SIG-M5 treated with dmso at 0.1 percent for 504 hours (cell line): ENCODE measurements at regions not wholly inside any gene's neighbourhood (a gene's known extent, or its start where the extent isn't known, plus 50 kb on each side); places are given as distances from the start of the nearest gene placed in this dataset.
A peak's percentile ranks its signal among the peaks of the same experiment; 100 is the strongest.
"Not testable (repeated sequence)": the region's sequence is repeated elsewhere in the genome, so short reads cannot be mapped to it uniquely, and the experiment has no call there.

ENCODE experiments used
- DNase-seq: peaks from one replicate; lab custom pipeline; 2025; ENCODE audit not compliant: unreplicated experiment; lab: John Stamatoyannopoulos, UW

- DNase-seq: no peak
Observed at GRCh38 chr18:70411876-70412435, 123.1 kb downstream of the SOCS6 start.

GRCh38 chr18:70411307-70411706, 122.5 kb downstream of the SOCS6 start:
- DNase-seq: no peak

DNA sequence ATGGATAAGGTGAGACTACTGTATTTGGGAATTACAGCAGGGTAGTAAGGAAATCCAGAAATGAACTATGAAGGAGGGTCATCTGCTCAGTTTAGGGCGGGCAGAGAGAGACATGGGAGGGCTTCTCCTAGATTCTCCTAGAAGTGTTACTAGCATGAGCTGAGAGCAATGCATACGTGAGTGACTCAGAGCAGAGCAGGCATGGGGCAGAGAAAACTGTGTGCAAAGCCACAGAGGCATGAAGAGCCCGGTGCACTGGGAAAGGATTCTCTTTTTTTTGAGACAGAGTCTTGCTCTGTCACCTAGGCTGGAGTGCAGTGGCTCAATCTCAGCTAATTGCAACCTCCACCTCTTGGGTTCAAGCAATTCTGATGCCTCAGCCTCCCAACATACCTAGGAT, 116.2 kb downstream of the SOCS6 start:
- DNase-seq: no peak

GRCh38 chr18:70400476-70400875, 111.6 kb downstream of the SOCS6 start:
- DNase-seq: no peak

GRCh38 chr18:70398076-70398475, 109.2 kb downstream of the SOCS6 start:
- no peak for DNase-seq

DNA sequence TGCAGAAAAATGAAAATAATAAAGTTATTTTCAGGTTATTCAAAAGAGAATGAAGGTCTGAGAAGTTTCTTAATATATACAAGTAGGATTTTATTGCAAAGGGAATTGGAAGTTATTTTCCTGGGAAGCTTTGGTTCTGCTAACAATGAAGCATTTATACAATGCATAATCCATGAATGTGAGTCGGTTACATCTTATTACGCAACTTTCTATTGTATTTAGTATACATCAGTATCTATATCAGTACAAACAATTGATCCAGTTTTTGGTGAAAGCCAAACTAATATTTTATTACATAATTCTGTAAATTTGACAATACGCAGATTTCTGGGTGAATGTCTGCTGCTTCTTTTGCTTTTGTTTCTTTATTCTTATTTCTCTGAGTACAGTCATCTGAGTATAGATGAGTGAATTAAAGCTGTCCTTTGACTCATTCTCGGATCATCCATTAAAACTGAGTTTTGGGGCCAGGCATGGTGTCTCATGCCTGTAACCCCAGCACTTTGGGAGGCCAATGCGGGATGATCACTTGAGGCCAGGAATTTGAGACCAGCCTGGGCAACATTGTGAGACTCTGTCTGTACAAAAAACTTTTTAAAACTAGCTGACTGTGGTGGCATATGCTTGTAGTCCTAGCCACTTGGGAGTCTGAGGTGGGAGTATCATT, 108.5 kb downstream of the SOCS6 start:
- DNase-seq: no peak

GRCh38 chr18:70395771-70396170, 106.9 kb downstream of the SOCS6 start:
- not testable (repeated sequence) for DNase-seq

DNA sequence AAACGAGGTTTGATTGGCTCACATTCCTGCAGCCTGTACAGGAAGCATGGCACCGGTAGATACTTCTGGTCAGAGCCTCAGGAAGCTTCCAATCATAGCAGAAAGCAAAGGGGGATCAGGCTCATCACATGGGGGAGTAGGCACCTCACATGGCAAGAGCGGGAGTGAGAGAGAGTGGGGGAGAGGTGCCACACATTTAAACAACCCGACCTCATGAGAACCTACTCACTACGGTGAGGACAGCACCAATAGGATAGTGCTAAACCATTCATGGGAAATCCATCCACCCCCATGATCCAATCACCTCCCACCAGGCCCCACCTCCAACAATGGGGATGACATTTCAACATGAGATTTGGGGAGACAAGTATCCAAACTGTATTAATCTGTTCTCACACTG, 105.8 kb downstream of the SOCS6 start:
- DNase-seq: no peak

DNA sequence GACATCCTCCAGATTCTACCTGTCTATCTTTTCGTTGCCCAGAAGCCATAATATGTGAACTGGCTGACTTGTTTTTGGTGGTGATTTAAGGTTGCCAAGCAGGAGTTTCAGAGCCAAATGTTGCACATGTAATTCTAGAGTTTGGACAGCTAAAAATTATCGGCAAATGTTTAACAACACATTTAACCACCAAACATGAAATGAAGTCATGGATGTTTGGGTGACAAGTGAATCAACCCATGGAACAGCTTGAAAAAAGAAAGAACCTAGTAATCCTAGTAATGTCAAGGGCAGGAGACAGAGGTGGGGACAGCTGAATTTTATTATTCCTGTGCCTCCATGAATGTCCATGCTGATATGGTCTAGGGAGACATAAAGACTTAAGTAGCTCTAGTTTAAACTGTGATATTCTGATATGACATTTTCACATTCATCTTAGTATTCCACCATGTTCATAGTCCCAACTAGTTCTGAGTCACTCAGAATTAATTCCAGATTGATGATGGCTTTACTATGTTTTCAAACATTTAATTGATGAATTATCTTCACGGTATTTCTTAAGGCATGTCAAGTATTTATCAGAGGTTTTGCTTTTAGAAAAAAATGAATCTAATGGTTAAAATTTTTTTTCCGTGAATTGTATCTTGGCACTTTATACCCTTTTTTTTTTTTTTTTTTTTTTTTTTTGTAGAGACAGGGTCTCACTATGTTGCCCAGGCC, 101.7 kb downstream of the SOCS6 start:
- no peak for DNase-seq

DNA sequence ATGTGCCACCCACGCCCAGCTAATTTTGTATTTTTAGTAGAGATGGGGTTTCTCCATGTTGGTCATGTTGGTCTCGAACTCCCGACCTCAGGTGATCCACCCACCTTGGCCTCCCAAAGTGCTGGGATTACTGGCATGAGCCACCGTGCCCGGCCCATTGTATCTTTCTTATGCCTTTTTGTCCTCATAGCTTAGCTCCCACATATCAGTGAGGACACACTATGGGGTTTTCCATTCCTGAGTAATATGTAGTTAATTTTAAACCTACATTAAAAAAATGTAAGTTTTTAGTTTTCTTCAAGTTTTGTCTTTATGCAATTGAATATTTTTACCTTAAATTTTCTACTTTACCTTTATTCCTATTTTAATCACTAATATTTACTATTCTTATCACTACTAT, 100.2 kb downstream of the SOCS6 start:
- DNase-seq: not testable (repeated sequence)

DNA sequence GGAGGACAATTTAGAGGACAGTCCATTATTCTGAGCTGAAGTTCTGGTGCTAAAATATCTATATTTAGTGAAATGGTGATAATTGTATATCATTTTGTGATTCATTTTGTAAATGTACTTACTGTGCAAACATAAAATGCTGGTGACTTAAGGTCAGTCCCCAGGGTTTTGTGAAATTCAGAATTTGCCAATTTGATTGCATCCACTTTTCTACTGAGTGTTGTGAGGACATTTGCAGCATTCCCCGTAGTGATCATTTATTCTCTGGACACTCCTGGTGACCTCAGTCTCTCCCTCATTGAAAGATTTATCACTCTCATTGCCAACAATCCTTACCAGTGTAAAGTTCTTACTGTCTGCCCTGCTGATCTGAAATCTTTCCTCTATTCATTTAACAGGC, 98.2 kb downstream of the SOCS6 start:
- no peak for DNase-seq

DNA sequence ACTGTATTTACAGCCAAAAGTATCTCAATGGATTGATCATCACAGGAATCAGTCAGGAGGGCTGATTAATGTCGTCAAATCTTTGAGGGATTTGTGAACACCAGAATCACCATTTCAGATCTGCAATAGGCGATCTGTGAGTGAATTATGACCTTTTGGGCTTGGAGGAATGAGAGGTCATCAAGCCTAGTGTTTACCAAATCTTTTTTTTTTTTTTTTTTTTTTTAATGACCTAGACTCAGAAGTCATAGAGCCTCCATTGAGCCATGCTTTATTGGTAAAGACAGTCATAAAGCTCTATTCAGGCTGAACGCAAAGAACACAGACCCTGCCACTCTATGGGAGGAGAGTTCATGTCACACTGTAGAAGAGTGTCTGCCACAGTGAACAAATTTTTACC, 97.7 kb downstream of the SOCS6 start:
- DNase-seq: no peak

GRCh38 chr18:70385474-70385873, 96.6 kb downstream of the SOCS6 start:
- no peak for DNase-seq

GRCh38 chr18:70384181-70384790, 95.4 kb downstream of the SOCS6 start:
- DNase-seq: no peak

- no peak for DNase-seq
Observed at GRCh38 chr18:70382992-70383717, 94.3 kb downstream of the SOCS6 start.

- DNase-seq: peak; percentile 23
Observed at GRCh38 chr18:70382017-70382416, 93.2 kb downstream of the SOCS6 start.

GRCh38 chr18:70380915-70381896, 92.4 kb downstream of the SOCS6 start:
- no peak for DNase-seq
